H1 (cell line): ENCODE measurements at regions not wholly inside any gene's neighbourhood (a gene's known extent, or its start where the extent isn't known, plus 50 kb on each side); places are given as distances from the start of the nearest gene placed in this dataset.

ENCODE experiments used
- CEBPB ChIP-seq: IDR thresholded peaks from 2 replicates; pipeline ENCODE4 v1.6.1; 2012; ENCODE audit warnings: low read depth, low read length
- POLR2A ChIP-seq, 2 experiments: IDR thresholded peaks; 1 replicate in 1 of 2; 2 replicates in 1 of 2; pipeline ENCODE4 v1.6.1; 2011; ENCODE audit warnings: low read depth in 2 of 2, low read length in 2 of 2, mild to moderate bottlenecking in 2 of 2; ENCODE audit errors: control extremely low read depth in 1 of 2
- SRF ChIP-seq: IDR thresholded peaks from 2 replicates; pipeline ENCODE4 v1.6.1; 2011; ENCODE audit warnings: mild to moderate bottlenecking, low read depth, low read length, moderate library complexity
- SUZ12 ChIP-seq: fragments of 200-600 bp; sonication (generic); IDR thresholded peaks from 2 replicates; pipeline ENCODE4 v1.6.1; 2012; ENCODE audit warnings: mild to moderate bottlenecking, inconsistent platforms, low read length, moderate library complexity, mixed read lengths
- TF ChIP-seq, protein P1 (sequence below), 3 experiments: IDR thresholded peaks; 1 replicate in 2 of 3; 2 replicates in 1 of 3; pipeline versions ENCODE4 v1.5.1 to v1.6.1; 2011; ENCODE audit warnings: low read length in 3 of 3, mild to moderate bottlenecking in 3 of 3, inconsistent platforms in 2 of 3, low read depth in 1 of 3, moderate library complexity in 1 of 3; ENCODE audit not compliant: insufficient read depth in 1 of 3; ENCODE audit errors: control extremely low read depth in 1 of 3

DNA sequence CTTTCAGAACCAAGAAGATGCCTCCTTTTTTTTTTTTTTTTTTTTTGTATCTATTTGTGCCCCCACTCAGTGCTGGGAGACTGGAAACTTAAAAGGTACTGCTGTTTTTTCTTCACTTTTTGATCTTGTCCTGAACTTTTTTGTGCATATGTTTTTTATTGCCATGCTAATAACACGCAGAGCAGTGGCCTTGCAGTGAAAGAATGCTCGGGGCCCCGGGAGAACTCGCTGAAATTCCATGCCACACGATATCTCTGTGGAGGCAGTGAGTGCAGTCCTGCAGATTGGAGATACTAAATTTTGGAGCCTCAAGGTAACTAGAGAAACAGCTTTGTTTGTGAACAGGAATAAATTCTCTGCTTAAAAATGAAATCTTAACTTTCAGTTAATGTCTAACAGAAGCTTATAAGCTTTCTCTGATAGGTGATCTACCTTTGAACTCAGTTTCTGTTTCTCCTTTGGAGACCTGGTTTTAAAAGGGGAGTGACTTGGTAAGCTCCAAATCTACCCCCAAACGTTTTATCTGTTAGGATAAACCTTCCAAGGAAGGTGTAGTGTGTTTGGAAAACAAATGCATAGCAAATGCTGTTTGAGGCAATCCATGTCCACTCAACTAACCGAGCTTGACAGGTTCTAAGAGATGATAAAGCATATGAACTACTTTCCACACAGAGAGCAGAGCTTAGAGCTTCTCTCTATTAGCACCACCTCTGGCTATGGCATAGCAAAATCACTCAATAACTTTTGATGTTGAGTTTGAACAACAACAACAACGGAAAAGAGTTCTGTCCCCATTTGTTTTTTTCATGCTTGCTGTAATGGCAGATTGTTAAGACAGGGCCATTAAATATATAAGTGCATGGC lies 113.7 kb upstream of the PLXNA2 start:
- TF ChIP-seq, protein P1, sequence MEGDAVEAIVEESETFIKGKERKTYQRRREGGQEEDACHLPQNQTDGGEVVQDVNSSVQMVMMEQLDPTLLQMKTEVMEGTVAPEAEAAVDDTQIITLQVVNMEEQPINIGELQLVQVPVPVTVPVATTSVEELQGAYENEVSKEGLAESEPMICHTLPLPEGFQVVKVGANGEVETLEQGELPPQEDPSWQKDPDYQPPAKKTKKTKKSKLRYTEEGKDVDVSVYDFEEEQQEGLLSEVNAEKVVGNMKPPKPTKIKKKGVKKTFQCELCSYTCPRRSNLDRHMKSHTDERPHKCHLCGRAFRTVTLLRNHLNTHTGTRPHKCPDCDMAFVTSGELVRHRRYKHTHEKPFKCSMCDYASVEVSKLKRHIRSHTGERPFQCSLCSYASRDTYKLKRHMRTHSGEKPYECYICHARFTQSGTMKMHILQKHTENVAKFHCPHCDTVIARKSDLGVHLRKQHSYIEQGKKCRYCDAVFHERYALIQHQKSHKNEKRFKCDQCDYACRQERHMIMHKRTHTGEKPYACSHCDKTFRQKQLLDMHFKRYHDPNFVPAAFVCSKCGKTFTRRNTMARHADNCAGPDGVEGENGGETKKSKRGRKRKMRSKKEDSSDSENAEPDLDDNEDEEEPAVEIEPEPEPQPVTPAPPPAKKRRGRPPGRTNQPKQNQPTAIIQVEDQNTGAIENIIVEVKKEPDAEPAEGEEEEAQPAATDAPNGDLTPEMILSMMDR (IDR thresholded peaks at IDR 0.05; ENCODE audit: control extremely low read depth in 1 of 3, insufficient read depth in 1 of 3, low read depth in 1 of 3, low read length in 3 of 3), result no peak
- TF ChIP-seq CEBPB (no peak), SUZ12 (no peak), POLR2A (IDR thresholded peaks at IDR 0.05; ENCODE audit: control extremely low read depth in 1 of 2, low read depth in 2 of 2, low read length in 2 of 2) (no peak), SRF (no peak)
